HG03159 (cell line): ENCODE measurements at regions not wholly inside any gene's neighbourhood (a gene's known extent, or its start where the extent isn't known, plus 50 kb on each side); places are given as distances from the start of the nearest gene placed in this dataset.
"Not testable (repeated sequence)": the region's sequence is repeated elsewhere in the genome, so short reads cannot be mapped to it uniquely, and the experiment has no call there.

Source experiments
- ATAC-seq: cut with Tn5 transposase; IDR thresholded peaks from one replicate; pipeline ENCODE4 v1.9.1; 2021; ENCODE audit warnings: mild to moderate bottlenecking, moderate library complexity; ENCODE audit not compliant: unreplicated experiment

- no peak for ATAC-seq
Observed at GRCh38 chr18:70414315-70414900, 125.6 kb downstream of the SOCS6 start.

- no peak for ATAC-seq
Observed at GRCh38 chr18:70413455-70413854, 124.6 kb downstream of the SOCS6 start.

- no peak for ATAC-seq
Observed at GRCh38 chr18:70411876-70412435, 123.1 kb downstream of the SOCS6 start.

- ATAC-seq: no peak
Observed at GRCh38 chr18:70411307-70411706, 122.5 kb downstream of the SOCS6 start.

- no peak for ATAC-seq
Observed at GRCh38 chr18:70405052-70405451, 116.2 kb downstream of the SOCS6 start.

GRCh38 chr18:70400476-70400875 lies 111.6 kb downstream of the SOCS6 start:
- ATAC-seq: no peak

GRCh38 chr18:70398076-70398475 lies 109.2 kb downstream of the SOCS6 start:
- ATAC-seq: no peak

GRCh38 chr18:70397259-70397925 lies 108.5 kb downstream of the SOCS6 start:
- no peak for ATAC-seq

GRCh38 chr18:70395771-70396170 lies 106.9 kb downstream of the SOCS6 start:
- not testable (repeated sequence) for ATAC-seq

- no peak for ATAC-seq
Observed at GRCh38 chr18:70394672-70395071, 105.8 kb downstream of the SOCS6 start.

GRCh38 chr18:70390371-70391090 lies 101.7 kb downstream of the SOCS6 start:
- ATAC-seq: no peak

GRCh38 chr18:70389036-70389435 lies 100.2 kb downstream of the SOCS6 start:
- not testable (repeated sequence) for ATAC-seq

- no peak for ATAC-seq
Observed at GRCh38 chr18:70387027-70387426, 98.2 kb downstream of the SOCS6 start.

GRCh38 chr18:70386582-70386981 lies 97.7 kb downstream of the SOCS6 start:
- no peak for ATAC-seq

GRCh38 chr18:70385474-70385873 lies 96.6 kb downstream of the SOCS6 start:
- ATAC-seq: no peak

- no peak for ATAC-seq
Observed at GRCh38 chr18:70384181-70384790, 95.4 kb downstream of the SOCS6 start.

GRCh38 chr18:70382992-70383717 lies 94.3 kb downstream of the SOCS6 start:
- no peak for ATAC-seq

- ATAC-seq: no peak
Observed at GRCh38 chr18:70382017-70382416, 93.2 kb downstream of the SOCS6 start.

- no peak for ATAC-seq
Observed at GRCh38 chr18:70380915-70381896, 92.4 kb downstream of the SOCS6 start.
